ENCODE measurements at regions not wholly inside any gene's neighbourhood (a gene's known extent, or its start where the extent isn't known, plus 50 kb on each side); places are given as distances from the start of the nearest gene placed in this dataset.

DNA sequence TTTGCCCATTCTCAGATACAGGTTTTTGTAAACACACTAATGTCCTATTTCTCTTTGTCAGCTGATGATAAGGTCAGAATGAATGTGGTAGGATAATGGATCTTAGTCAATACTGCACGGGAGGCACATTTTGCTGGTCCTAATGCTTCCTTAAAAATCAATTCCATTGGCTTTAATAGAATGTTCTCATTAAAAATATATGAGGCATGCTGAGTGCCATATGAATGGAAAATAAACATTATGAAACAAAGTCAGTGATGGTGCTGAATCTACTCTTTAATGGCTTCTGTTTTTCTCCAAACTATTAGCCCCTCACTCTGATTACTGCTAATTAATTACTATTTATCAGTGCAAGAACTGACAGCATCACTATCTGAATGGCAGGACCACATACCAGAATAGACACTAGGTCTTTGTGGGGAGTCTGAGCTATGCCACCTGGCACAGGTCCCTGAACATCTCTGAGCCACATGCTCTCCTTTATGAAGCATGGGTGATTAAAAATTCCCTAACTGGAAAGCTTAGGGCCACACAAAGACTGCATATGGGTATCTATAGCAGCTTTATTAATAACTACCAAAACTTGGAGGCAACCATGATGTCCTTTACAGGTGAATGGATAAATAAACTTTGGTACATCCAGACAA is 278.9 kb downstream of the MEX3B start:
- Histone ChIP-seq H3F3A (ENCODE audit: low read depth) (no peaks in the 10 kb centered on the region), H4K20me1 (ENCODE audit: insufficient read depth, low read length, poor library complexity, severe bottlenecking) (no peaks in the 10 kb centered on the region), H3K4me3 (ENCODE audit: low read length, poor library complexity, severe bottlenecking) (no peak overlapping the region), H3K9me3 (ENCODE audit: insufficient read depth, low read depth, low read length) (no peaks in the 10 kb centered on the region), H3K27me3 (ENCODE audit: insufficient read depth, low read length, poor library complexity, severe bottlenecking) (no peaks in the 10 kb centered on the region), H3K79me2 (ENCODE audit: insufficient read depth, low read length) (no peaks in the 10 kb centered on the region), H3K4me2 (ENCODE audit: low read depth, low read length, poor library complexity, severe bottlenecking) (no peak overlapping the region), H3K4me1 (ENCODE audit: insufficient read depth, low read length, poor library complexity, severe bottlenecking) (no peaks in the 10 kb centered on the region), H3K9ac (ENCODE audit: low read depth, low read length, poor library complexity, severe bottlenecking) (no peak overlapping the region), H2AFZ (ENCODE audit: low read length) (no peak overlapping the region), H3K9me2 (replicated peaks; ENCODE audit: low read depth, low read length) (no peaks in the 10 kb centered on the region), H3K36me3 (ENCODE audit: insufficient read depth, low read length) (no peaks in the 10 kb centered on the region)
- TF ChIP-seq EZH2phosphoT487 (IDR thresholded peaks at IDR 0.05; ENCODE audit: borderline replicate concordance) (no peak), CTCF (conservative IDR thresholded peaks at IDR 0.05; ENCODE audit: low read length) (no peak)

GRCh38 chr15:81765816-81766215 is 280.0 kb downstream of the MEX3B start:
- Histone ChIP-seq H3K36me3 (ENCODE audit: insufficient read depth, low read length) (no peaks in the 10 kb centered on the region), H3K9me2 (replicated peaks; ENCODE audit: low read depth, low read length) (no peaks in the 10 kb centered on the region), H3K9me3 (ENCODE audit: insufficient read depth, low read depth, low read length) (no peaks in the 10 kb centered on the region), H3K27me3 (ENCODE audit: insufficient read depth, low read length, poor library complexity, severe bottlenecking) (no peaks in the 10 kb centered on the region), H3F3A (ENCODE audit: low read depth) (no peaks in the 10 kb centered on the region), H3K4me2 (ENCODE audit: low read depth, low read length, poor library complexity, severe bottlenecking) (no peak overlapping the region), H3K4me3 (ENCODE audit: low read length, poor library complexity, severe bottlenecking) (no peak overlapping the region), H3K4me1 (ENCODE audit: insufficient read depth, low read length, poor library complexity, severe bottlenecking) (no peaks in the 10 kb centered on the region), H3K79me2 (ENCODE audit: insufficient read depth, low read length) (no peaks in the 10 kb centered on the region), H4K20me1 (ENCODE audit: insufficient read depth, low read length, poor library complexity, severe bottlenecking) (no peaks in the 10 kb centered on the region), H2AFZ (ENCODE audit: low read length) (no peak overlapping the region), H3K9ac (ENCODE audit: low read depth, low read length, poor library complexity, severe bottlenecking) (no peak overlapping the region)
- TF ChIP-seq EZH2phosphoT487 (IDR thresholded peaks at IDR 0.05; ENCODE audit: borderline replicate concordance) (no peak), CTCF (conservative IDR thresholded peaks at IDR 0.05; ENCODE audit: low read length) (no peak)

DNA sequence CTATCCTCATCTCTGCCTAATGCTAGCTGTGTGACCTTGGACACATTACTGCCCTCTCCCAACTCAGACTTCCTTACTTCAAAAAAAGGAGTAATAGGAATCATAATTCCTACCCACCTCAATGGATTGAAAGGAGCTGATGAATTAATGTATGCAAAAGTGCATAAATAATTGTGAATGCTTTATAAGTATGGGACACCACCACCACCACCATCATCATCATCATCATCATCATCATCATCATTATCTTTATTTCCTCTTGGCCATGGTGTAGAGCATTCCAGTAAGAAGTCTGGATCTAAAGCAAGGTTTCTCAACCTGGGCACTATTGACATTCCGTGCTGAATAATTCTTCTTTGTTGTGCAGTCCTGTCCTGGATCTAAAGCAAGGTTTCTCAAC is 282.5 kb downstream of the MEX3B start:
- Histone ChIP-seq H3K4me3 (ENCODE audit: low read length, poor library complexity, severe bottlenecking) (no peak overlapping the region), H3K79me2 (ENCODE audit: insufficient read depth, low read length) (no peaks in the 10 kb centered on the region), H3K9ac (ENCODE audit: low read depth, low read length, poor library complexity, severe bottlenecking) (no peak overlapping the region), H2AFZ (ENCODE audit: low read length) (no peak overlapping the region), H4K20me1 (ENCODE audit: insufficient read depth, low read length, poor library complexity, severe bottlenecking) (no peaks in the 10 kb centered on the region), H3K36me3 (ENCODE audit: insufficient read depth, low read length) (no peaks in the 10 kb centered on the region), H3K4me1 (ENCODE audit: insufficient read depth, low read length, poor library complexity, severe bottlenecking) (no peaks in the 10 kb centered on the region), H3K27me3 (ENCODE audit: insufficient read depth, low read length, poor library complexity, severe bottlenecking) (no peaks in the 10 kb centered on the region), H3K4me2 (ENCODE audit: low read depth, low read length, poor library complexity, severe bottlenecking) (no peak overlapping the region), H3K9me3 (ENCODE audit: insufficient read depth, low read depth, low read length) (no peaks in the 10 kb centered on the region), H3F3A (ENCODE audit: low read depth) (no peaks in the 10 kb centered on the region), H3K9me2 (replicated peaks; ENCODE audit: low read depth, low read length) (no peaks in the 10 kb centered on the region)
- TF ChIP-seq EZH2phosphoT487 (IDR thresholded peaks at IDR 0.05; ENCODE audit: borderline replicate concordance) (no peak), CTCF (conservative IDR thresholded peaks at IDR 0.05; ENCODE audit: low read length) (no peak)

Data from Loucy (cell line).